GM21529 (cell line): ENCODE measurements at regions not wholly inside any gene's neighbourhood (a gene's known extent, or its start where the extent isn't known, plus 50 kb on each side); places are given as distances from the start of the nearest gene placed in this dataset.

Source experiments
- ATAC-seq: cut with Tn5 transposase; IDR thresholded peaks from one replicate; pipeline ENCODE4 v1.9.1; 2021; ENCODE audit not compliant: unreplicated experiment

GRCh38 chr7:46559194-46559832, 638.2 kb upstream of the IGFBP3 start:
- no peak for ATAC-seq

GRCh38 chr7:46558482-46559193, 637.6 kb upstream of the IGFBP3 start:
- ATAC-seq: no peak

GRCh38 chr7:46557781-46558180, 636.7 kb upstream of the IGFBP3 start:
- no peak for ATAC-seq

GRCh38 chr7:46557295-46557711, 636.2 kb upstream of the IGFBP3 start:
- no peak for ATAC-seq

- no peak for ATAC-seq
Observed at GRCh38 chr7:46554688-46555422, 633.8 kb upstream of the IGFBP3 start.

GRCh38 chr7:46551603-46552002, 630.5 kb upstream of the IGFBP3 start:
- no peak for ATAC-seq

GRCh38 chr7:46550864-46551263, 629.8 kb upstream of the IGFBP3 start:
- no peak for ATAC-seq

GRCh38 chr7:46549892-46550639, 629.0 kb upstream of the IGFBP3 start:
- ATAC-seq: no peak

GRCh38 chr7:46549347-46549746, 628.3 kb upstream of the IGFBP3 start:
- no peak for ATAC-seq

GRCh38 chr7:46547044-46547443, 626.0 kb upstream of the IGFBP3 start:
- no peak for ATAC-seq

GRCh38 chr7:46545790-46546189, 624.7 kb upstream of the IGFBP3 start:
- no peak for ATAC-seq

- ATAC-seq: no peak
Observed at GRCh38 chr7:46544396-46545008, 623.4 kb upstream of the IGFBP3 start.

- no peak for ATAC-seq
Observed at GRCh38 chr7:46542076-46542475, 621.0 kb upstream of the IGFBP3 start.

- no peak for ATAC-seq
Observed at GRCh38 chr7:46539892-46540483, 618.9 kb upstream of the IGFBP3 start.

GRCh38 chr7:46537191-46537905, 616.3 kb upstream of the IGFBP3 start:
- ATAC-seq: no peak

- no peak for ATAC-seq
Observed at GRCh38 chr7:46534664-46535588, 613.9 kb upstream of the IGFBP3 start.

GRCh38 chr7:46533946-46534345, 612.9 kb upstream of the IGFBP3 start:
- ATAC-seq: no peak

GRCh38 chr7:46532571-46532970, 611.5 kb upstream of the IGFBP3 start:
- no peak for ATAC-seq
